HepG2 (cell line): ENCODE measurements at regions not wholly inside any gene's neighbourhood (a gene's known extent, or its start where the extent isn't known, plus 50 kb on each side); places are given as distances from the start of the nearest gene placed in this dataset.
A peak's percentile ranks its signal among the peaks of the same experiment; 100 is the strongest.

ENCODE experiments used
- ATAC-seq: fragments of 200-7000 bp; cut with Tn5 transposase; 3 replicates; pipeline ENCODE4 v1.9.1; 2020; ENCODE audit warnings: mild to moderate bottlenecking, moderate library complexity
- BruUV-seq: library from RNA; stranded (reverse); fragments of 400-500 nt; replicated peaks from 2 replicates; lab custom pipeline; 2021; lab: Mats Ljungman, UMichigan
- CTCF ChIA-PET: fragments of 300-600 bp; formaldehyde crosslinking; extraction: SDS; loops from one replicate; lab custom pipeline; 2021; ENCODE audit warnings: low total read pairs, inconsistent platforms, low intra/inter-chr PET ratio; lab: Yijun Ruan, JAX
- POLR2A ChIA-PET: fragments of 350-600 bp; sonication (Branson Sonifier 250); formaldehyde crosslinking; loops from one replicate; lab custom pipeline; 2020; ENCODE audit warnings: antibody characterized with exemption, inconsistent platforms; lab: Yijun Ruan, JAX
- DNase-seq: peaks from one replicate; pipeline ENCODE4 v3.0.0-alpha.2; 2015; ENCODE audit warnings: low spot score
- FAIRE-seq: peaks from 3 replicates; lab custom pipeline; 2011; peaks lifted over from hg19 to GRCh38; lab: Jason Lieb, UNC
- H2AFZ ChIP-seq: one replicate; pipeline ENCODE4 v1.6.1; 2011; ENCODE audit warnings: low read length, inconsistent platforms
- H3K27ac ChIP-seq: fragments of 300-600 bp; 3 replicates; pipeline ENCODE4 v1.8.0; 2011; ENCODE audit warnings: mixed run types, mild to moderate bottlenecking, mixed read lengths, low read length, inconsistent platforms; ENCODE audit not compliant: insufficient read depth; ENCODE audit errors: extremely low read length
- H3K27me3 ChIP-seq, 2 experiments: fragments of 200-600 bp in 1 of 2; 2 replicates in 1 of 2; 3 replicates in 1 of 2; pipeline versions ENCODE4 v1.6.0 to v1.8.0; 2011; ENCODE audit warnings: low read length in 2 of 2, mild to moderate bottlenecking in 2 of 2, moderate library complexity in 2 of 2, inconsistent platforms in 1 of 2; ENCODE audit not compliant: insufficient read depth in 2 of 2, control insufficient read depth in 1 of 2
- H3K36me3 ChIP-seq, 2 experiments: fragments of 200-600 bp in 1 of 2; replicated peaks in 1 of 2; 2 replicates in 1 of 2; 3 replicates in 1 of 2; pipeline versions ENCODE4 v1.5.1 to v1.8.0; 2011; ENCODE audit warnings: low read length in 2 of 2, inconsistent platforms in 1 of 2; ENCODE audit not compliant: insufficient read depth in 2 of 2, control insufficient read depth in 1 of 2
- H3K4me1 ChIP-seq: 2 replicates; pipeline ENCODE4 v1.5.1; 2012; ENCODE audit warnings: low read length, inconsistent platforms; ENCODE audit not compliant: insufficient read depth
- H3K4me2 ChIP-seq: 2 replicates; pipeline ENCODE4 v1.6.0; 2011; ENCODE audit warnings: low read depth, low read length, inconsistent platforms
- H3K4me3 ChIP-seq, 3 experiments: fragments of 200-600 bp in 1 of 3; sonication (generic), shearing (Covaris generic) in 1 of 3; replicated peaks in 1 of 3; 2 replicates each; pipeline ENCODE4 v1.5.1; 2011 to 2016; ENCODE audit warnings: low read length in 3 of 3, inconsistent platforms in 2 of 3, low read depth in 2 of 3, mild to moderate bottlenecking in 2 of 3, control low read depth in 1 of 3, mixed read lengths in 1 of 3; ENCODE audit not compliant: insufficient read depth in 1 of 3
- H3K79me2 ChIP-seq: one replicate; pipeline ENCODE4 v1.6.1; 2011; ENCODE audit warnings: low read length, inconsistent platforms; ENCODE audit not compliant: insufficient read depth
- H3K9ac ChIP-seq: 2 replicates; pipeline ENCODE4 v1.6.0; 2011; ENCODE audit warnings: mild to moderate bottlenecking, low read depth, low read length, inconsistent platforms; ENCODE audit not compliant: insufficient read depth
- H3K9me3 ChIP-seq: 2 replicates; pipeline ENCODE4 v1.5.1; 2012; ENCODE audit warnings: mild to moderate bottlenecking, low read length
- H4K20me1 ChIP-seq: 2 replicates; pipeline ENCODE4 v1.6.0; 2011; ENCODE audit warnings: inconsistent platforms, mild to moderate bottlenecking, low read length, moderate library complexity; ENCODE audit not compliant: insufficient read depth
- ATF7 ChIP-seq, 2 experiments: fragments of 450-650 bp in 1 of 2; sonication (generic) in 1 of 2; formaldehyde crosslinking in 1 of 2; IDR thresholded peaks; 2 replicates each; pipeline versions ENCODE4 v1.4.0 to v1.6.1; 2016 to 2020; ENCODE audit warnings: antibody characterized with exemption in 1 of 2, mild to moderate bottlenecking in 1 of 2, missing genetic modification reagents in 1 of 2
- CREB1 ChIP-seq, 2 experiments: fragments of 450-650 bp in 1 of 2; IDR thresholded peaks; 2 replicates each; pipeline ENCODE4 v1.6.1; 2016 to 2017; ENCODE audit warnings: control low read depth in 1 of 2, mild to moderate bottlenecking in 1 of 2, missing compliant biosample characterization in 1 of 2, missing genetic modification characterization in 1 of 2
- MED8 ChIP-seq: sonication (generic); formaldehyde crosslinking; IDR thresholded peaks from 2 replicates; pipeline ENCODE4 v1.8.1; 2023; ENCODE audit warnings: mild to moderate bottlenecking, missing genetic modification reagents; ENCODE audit not compliant: insufficient replicate concordance
- MNT ChIP-seq: fragments of 450-650 bp; IDR thresholded peaks from 2 replicates; pipeline ENCODE4 v1.6.1; 2016
- NFATC3 ChIP-seq: sonication (generic); formaldehyde crosslinking; IDR thresholded peaks from 2 replicates; pipeline ENCODE4 v1.5.1; 2020; ENCODE audit warnings: mild to moderate bottlenecking, missing genetic modification reagents
- POLR2AphosphoS2 ChIP-seq: IDR thresholded peaks from 2 replicates; pipeline ENCODE4 v1.6.1; 2011; ENCODE audit warnings: low read depth, low read length, improper control_type of control experiment
- RFX1 ChIP-seq: fragments of 450-650 bp; IDR thresholded peaks from 2 replicates; pipeline ENCODE4 v1.6.1; 2017
- SALL1 ChIP-seq: sonication (generic); formaldehyde crosslinking; IDR thresholded peaks from 2 replicates; pipeline ENCODE4 v1.8.0; 2022; ENCODE audit warnings: mild to moderate bottlenecking, missing genetic modification reagents
- SOX5 ChIP-seq: IDR thresholded peaks from 2 replicates; pipeline ENCODE4 v1.6.1; 2016; ENCODE audit warnings: borderline replicate concordance
- STAG1 ChIP-seq: sonication (generic); formaldehyde crosslinking; IDR thresholded peaks from 2 replicates; pipeline ENCODE4 v1.4.0; 2020; ENCODE audit warnings: missing genetic modification reagents
- TCF7 ChIP-seq: sonication (generic); IDR thresholded peaks from 2 replicates; pipeline ENCODE4 v1.6.1; 2016; ENCODE audit warnings: antibody characterized with exemption, low read depth
- ZNF18 ChIP-seq: sonication (generic); formaldehyde crosslinking; IDR thresholded peaks from 2 replicates; pipeline ENCODE4 v1.8.0; 2022; ENCODE audit warnings: mild to moderate bottlenecking, missing genetic modification reagents; ENCODE audit not compliant: insufficient replicate concordance
- ZNF513 ChIP-seq: sonication (generic); formaldehyde crosslinking; conservative IDR thresholded peaks from 2 replicates; pipeline ENCODE4 v1.5.0; 2020; ENCODE audit warnings: missing genetic modification reagents
- ZNF614 ChIP-seq: IDR thresholded peaks from 2 replicates; pipeline ENCODE4 v1.6.1; 2018; ENCODE audit warnings: missing biosample characterization, missing genetic modification reagents, inconsistent platforms, borderline replicate concordance
- ZNF777 ChIP-seq: sonication (generic); formaldehyde crosslinking; IDR thresholded peaks from 2 replicates; pipeline ENCODE4 v1.4.0; 2020; ENCODE audit warnings: missing genetic modification reagents
- WGBS: methylation state at CpG from one replicate; pipeline ENCODE4 v1.1.6; 2017; ENCODE audit warnings: low lambda C conversion rate; 5-methylcytosine and 5-hydroxymethylcytosine counted together
- in situ Hi-C: cut with HindIII; loops from 2 replicates; pipeline ENCODE4 v1.10.0; 2017; ENCODE audit warnings: low pct_unique_long_range_greater_than_20kb; ENCODE audit not compliant: extremely low pct_ligation_motif_present
- intact Hi-C: fragments of 100-400 bp; cut with micrococcal nuclease; formaldehyde crosslinking; loops from one replicate; pipeline ENCODE4 v1.10.0; 2022; ENCODE audit not compliant: unreplicated experiment

GRCh38 chr4:145381163-145381562, 100.5 kb upstream of the SMAD1 start:
- CTCF ChIA-PET, result no interaction called here
- no TSS peak for BruUV-seq

GRCh38 chr4:145380123-145380522, 101.5 kb upstream of the SMAD1 start:
- Histone ChIP-seq H3K4me1 (no peaks in the 10 kb centered on the region), H3K36me3 (no peaks in the 10 kb centered on the region)
- CTCF ChIA-PET, result no interaction called here
- ATAC-seq, result no peak
- no peak for TF ChIP-seq SALL1 (CRISPR knock-in tag)
- TF ChIP-seq MED8 (CRISPR knock-in tag), result no peak
- no peak for TF ChIP-seq ZNF614 (CRISPR knock-in tag)
- TF ChIP-seq SOX5 (CRISPR knock-in tag), result no peak
- no peak for TF ChIP-seq NFATC3
- no peak for TF ChIP-seq RFX1
- TF ChIP-seq ZNF513 (CRISPR knock-in tag), result no peak
- no peak for TF ChIP-seq ZNF18 (CRISPR knock-in tag)
- TF ChIP-seq, all 625 proteins: peak for 0
- Histone ChIP-seq H3K9me3 (no peaks in the 10 kb centered on the region), H3K27ac (no peak overlapping the region), H3K27me3 (no peaks in the 10 kb centered on the region; a peak in 1 of 5 replicates), H3K4me2 (no peak overlapping the region), H2AFZ (no peak overlapping the region), H4K20me1 (no peaks in the 10 kb centered on the region), H3K9ac (no peak overlapping the region), H3K4me3 (no peak overlapping the region), H3K79me2 (no peaks in the 10 kb centered on the region)
- BruUV-seq, result no TSS peak
- in situ Hi-C loops (no loop called here), intact Hi-C loops (no loop called here)
- POLR2A ChIA-PET, result no interaction called here
- FAIRE-seq (no peak), DNase-seq (no peak)

More at GRCh38 chr4:145381163-145381562, 100.5 kb upstream of the SMAD1 start:
- WGBS, result 0% methylated on average over 1 of the region's 1 CpG
- intact Hi-C loops, result no loop called here
- Histone ChIP-seq H2AFZ (no peak overlapping the region), H3K79me2 (no peaks in the 10 kb centered on the region), H3K4me1 (no peaks in the 10 kb centered on the region), H4K20me1 (no peaks in the 10 kb centered on the region), H3K4me2 (no peak overlapping the region), H3K36me3 (no peaks in the 10 kb centered on the region), H3K27me3 (peaks cover 0 to 8% of the 10 kb centered on the region in 2 experiments; a peak in 2 of 5 replicates), H3K27ac (no peak overlapping the region), H3K9ac (no peak overlapping the region), H3K9me3 (no peaks in the 10 kb centered on the region), H3K4me3 (no peak overlapping the region)
- no peak for FAIRE-seq
- in situ Hi-C loops, result no loop called here
- no peak for ATAC-seq
- POLR2A ChIA-PET, result no interaction called here
- no peak for DNase-seq
- no peak for TF ChIP-seq ZNF777 (CRISPR knock-in tag)
- TF ChIP-seq MNT, result peak; percentile 16; the same call in 1 of the 2 replicates
- no peak for TF ChIP-seq TCF7
- TF ChIP-seq STAG1 (CRISPR knock-in tag), result no peak
- peak; percentile 90 for TF ChIP-seq ATF7 (IDR thresholded peaks at IDR 0.05)
- TF ChIP-seq ATF7 (CRISPR knock-in tag; IDR thresholded peaks at IDR 0.05), result no peak
- no peak for TF ChIP-seq POLR2AphosphoS2
- peak; percentile 97 for TF ChIP-seq CREB1 (IDR thresholded peaks at IDR 0.05)
- no peak for TF ChIP-seq CREB1 (CRISPR knock-in tag; IDR thresholded peaks at IDR 0.05)
